ENCODE measurements at regions not wholly inside any gene's neighbourhood (a gene's known extent, or its start where the extent isn't known, plus 50 kb on each side); places are given as distances from the start of the nearest gene placed in this dataset.

- no CpG with 5 or more reads among the region's 4 CpGs for WGBS, 2 experiments (ENCODE audit: extremely low coverage in 2 of 2, insufficient read length in 1 of 2)
- BruUV-seq (replicated peaks), result no TSS peak
- H2BK15ac ChIP-seq (ENCODE audit: low read depth, low read length), result no peak overlapping the region
- H4K8ac ChIP-seq (ENCODE audit: low read depth in 2 of 2, low read length in 2 of 2), result no peak overlapping the region
- no peak overlapping the region for H4K91ac ChIP-seq (ENCODE audit: insufficient read depth, low read depth, low read length)
- TF ChIP-seq BHLHE40 (IDR thresholded peaks at IDR 0.05; ENCODE audit: low read depth, low read length), result no peak
- TF ChIP-seq RAD21 (IDR thresholded peaks at IDR 0.05; ENCODE audit: low read length), result no peak
- TF ChIP-seq NFE2L2 (IDR thresholded peaks at IDR 0.05; ENCODE audit: low read depth, low read length), result no peak
- no peak for TF ChIP-seq MAFK (IDR thresholded peaks at IDR 0.05; ENCODE audit: low read depth, low read length)
- no peak for TF ChIP-seq CHD1 (IDR thresholded peaks at IDR 0.05; ENCODE audit: low read depth, low read length)
- no peak for TF ChIP-seq RFX5 (IDR thresholded peaks at IDR 0.05; ENCODE audit: low read depth, low read length)
- no peak for TF ChIP-seq RCOR1 (IDR thresholded peaks at IDR 0.05; ENCODE audit: insufficient replicate concordance, low read length)
- no peak for TF ChIP-seq SMC3 (IDR thresholded peaks at IDR 0.05; ENCODE audit: low read depth, low read length)
- no peak for TF ChIP-seq USF2 (IDR thresholded peaks at IDR 0.05; ENCODE audit: low read depth, low read length)
- no peak for TF ChIP-seq FOS (IDR thresholded peaks at IDR 0.05; ENCODE audit: low read depth, low read length)
- POLR2A ChIA-PET (ENCODE audit: unreplicated experiment), result no interaction called here
- no peak overlapping the region for H2BK5ac ChIP-seq (ENCODE audit: low read depth, low read length, poor library complexity, severe bottlenecking)
- no peak overlapping the region for H3K23ac ChIP-seq (ENCODE audit: low read depth, low read length)
- no peaks in the 10 kb centered on the region for H3K4me1 ChIP-seq (ENCODE audit: control insufficient read depth, insufficient read depth, low read length)
- H3K9ac ChIP-seq (ENCODE audit: low read depth, low read length), result no peak overlapping the region
- no peaks in the 10 kb centered on the region for H3K9me3 ChIP-seq (ENCODE audit: control insufficient read depth, insufficient read depth, low read length)
- H2AK9ac ChIP-seq (replicated peaks; ENCODE audit: low read depth, low read length, poor library complexity), result no peak overlapping the region
- H3K56ac ChIP-seq (ENCODE audit: extremely low read depth, insufficient read depth, low read length), result no peak overlapping the region
- no peak overlapping the region for H4K5ac ChIP-seq (ENCODE audit: low read depth, low read length)
- H3K4ac ChIP-seq (ENCODE audit: low read depth, low read length), result no peak overlapping the region
- no peak overlapping the region for H2AFZ ChIP-seq (replicated peaks; ENCODE audit: low read length, poor library complexity)
- ATAC-seq (ENCODE audit: low read depth), result no peak
- H3K27ac ChIP-seq (ENCODE audit: insufficient read depth, low read length), result no peak overlapping the region
- H3K18ac ChIP-seq (ENCODE audit: low read depth, low read length), result no peak overlapping the region
- H3K9me1 ChIP-seq (ENCODE audit: insufficient read depth, low read length), result no peaks in the 10 kb centered on the region
- H3K14ac ChIP-seq (replicated peaks; ENCODE audit: low read depth, low read length), result no peak overlapping the region
- dilution Hi-C loops (cut with HindIII; ENCODE audit: low sequenced_read_pairs, unreplicated experiment) (no loop called here), in situ Hi-C loops (cut with MboI; ENCODE audit: low sequenced_read_pairs) (no loop called here), intact Hi-C loops (cut with micrococcal nuclease) (no loop called here)
- H3K36me3 ChIP-seq (ENCODE audit: control insufficient read depth, insufficient read depth, low read length), result no peaks in the 10 kb centered on the region
- H2AK5ac ChIP-seq (ENCODE audit: low read depth, low read length), result no peak overlapping the region
- no peak overlapping the region for H2BK20ac ChIP-seq (ENCODE audit: low read depth, low read length)
- H3K4me3 ChIP-seq (ENCODE audit: insufficient read depth, low read depth, low read length), result no peak overlapping the region
- no peaks in the 10 kb centered on the region for H3K27me3 ChIP-seq (ENCODE audit: control insufficient read depth, insufficient read depth, low read length)
- no peak overlapping the region for H3K4me2 ChIP-seq (ENCODE audit: low read depth, low read length)
- CTCF ChIA-PET, result no interaction called here
- H3K79me1 ChIP-seq (ENCODE audit: low read depth in 1 of 2, low read length in 2 of 2), result no peaks in the 10 kb centered on the region
- H2BK120ac ChIP-seq (ENCODE audit: low read depth, low read length), result no peak overlapping the region
- no peak for DNase-seq
- no peaks in the 10 kb centered on the region for H4K20me1 ChIP-seq (ENCODE audit: insufficient read depth, low read length)
Measured at GRCh38 chr2:102979429-102979828, 217.6 kb downstream of the TMEM182 start.
